ENCODE measurements at regions not wholly inside any gene's neighbourhood (a gene's known extent, or its start where the extent isn't known, plus 50 kb on each side); places are given as distances from the start of the nearest gene placed in this dataset.

- no peak for TF ChIP-seq CTCF (IDR thresholded peaks at IDR 0.05; ENCODE audit: low read length)
- TF ChIP-seq EZH2 (optimal IDR thresholded peaks at IDR 0.05; ENCODE audit: low read depth, low read length), result no peak
- no peak for TF ChIP-seq EZH2phosphoT487 (IDR thresholded peaks at IDR 0.05; ENCODE audit: low read length)
Measured at GRCh38 chr2:64318476-64318748, 135.6 kb upstream of the LGALSL start.
